ENCODE measurements at regions not wholly inside any gene's neighbourhood (a gene's known extent, or its start where the extent isn't known, plus 50 kb on each side); places are given as distances from the start of the nearest gene placed in this dataset.

GRCh38 chr7:145489609-145490008 is 627.0 kb upstream of the CNTNAP2 start (continued):
- TF ChIP-seq ZBTB40 (IDR thresholded peaks at IDR 0.05; ENCODE audit: borderline replicate concordance): no peak
- TF ChIP-seq ZSCAN29 (IDR thresholded peaks at IDR 0.05): no peak

GRCh38 chr7:145488816-145489215 is 627.8 kb upstream of the CNTNAP2 start:
- RAD21 ChIA-PET (ENCODE audit: unreplicated experiment): no interaction called here
- H3K36me3 ChIP-seq (ENCODE audit: control insufficient read depth in 2 of 2, insufficient read depth in 2 of 2, low read length in 1 of 2): no peaks in the 10 kb centered on the region
- no peak for TF ChIP-seq ZBTB33 (IDR thresholded peaks at IDR 0.05)
- TF ChIP-seq FOS (IDR thresholded peaks at IDR 0.05; ENCODE audit: borderline replicate concordance, extremely low read depth, insufficient read length): no peak
- TF ChIP-seq POLR2AphosphoS2 (IDR thresholded peaks at IDR 0.05; ENCODE audit: low read depth, low read length): no peak
- TF ChIP-seq TCF3 (IDR thresholded peaks at IDR 0.05; ENCODE audit: borderline replicate concordance, insufficient read depth, low read depth, low read length): no peak
- no peak for TF ChIP-seq ZNF217 (IDR thresholded peaks at IDR 0.05)
- no peak for TF ChIP-seq ZZZ3 (IDR thresholded peaks at IDR 0.05; ENCODE audit: control insufficient read depth, insufficient read length, low read depth)
- no peak for TF ChIP-seq ATF7 (IDR thresholded peaks at IDR 0.05; ENCODE audit: low read depth)
- no peak for TF ChIP-seq CEBPZ (IDR thresholded peaks at IDR 0.05; ENCODE audit: low read depth, low read length)
- no peak for TF ChIP-seq NR2F1 (conservative IDR thresholded peaks at IDR 0.05)
- no peak for TF ChIP-seq SUZ12 (IDR thresholded peaks at IDR 0.05; ENCODE audit: unreplicated experiment)
- H4K20me1 ChIP-seq (ENCODE audit: control insufficient read depth, insufficient read depth): no peaks in the 10 kb centered on the region
- H3K27ac ChIP-seq (ENCODE audit: control insufficient read depth, insufficient read depth): no peak overlapping the region
- no peak overlapping the region for H2AFZ ChIP-seq (ENCODE audit: control insufficient read depth, low read depth, low read length)
- intact Hi-C loops (cut with micrococcal nuclease; ENCODE audit: unreplicated experiment) (no loop called here), in situ Hi-C loops (cut with MboI) (no loop called here)
- no peaks in the 10 kb centered on the region for H3K9me3 ChIP-seq (replicated peaks; ENCODE audit: control insufficient read depth, insufficient read depth, low read length)
- H3K9ac ChIP-seq (ENCODE audit: control insufficient read depth, insufficient read depth, low read length): no peak overlapping the region
- H3K4me1 ChIP-seq (ENCODE audit: control insufficient read depth, insufficient read depth, low read length): no peaks in the 10 kb centered on the region
- no TSS peak for BruUV-seq (replicated peaks)
- POLR2A ChIA-PET: no interaction called here
- no peak overlapping the region for H3K4me3 ChIP-seq
- no peaks in the 10 kb centered on the region for H3K79me2 ChIP-seq (ENCODE audit: control insufficient read depth, insufficient read depth, low read length)
- WGBS (ENCODE audit: insufficient coverage, insufficient replicate concordance, low lambda C conversion rate, missing lambda C conversion rate): 15% methylated on average over 2 of the region's 2 CpGs
- DNase-seq (ENCODE audit: low read depth, low spot score): no peak
- ATAC-seq: no peak
- no peaks in the 10 kb centered on the region for H3K27me3 ChIP-seq (replicated peaks in 1 of 2; ENCODE audit: control insufficient read depth in 2 of 2, insufficient read depth in 2 of 2, low read length in 1 of 2)
- no peak for FAIRE-seq
- H3K4me2 ChIP-seq (ENCODE audit: control insufficient read depth, insufficient read depth): no peak overlapping the region
- SMC1A ChIA-PET (ENCODE audit: uncharacterized antibody, unreplicated experiment): no interaction called here
- CTCF ChIA-PET: no interaction called here
